ENCODE measurements at regions not wholly inside any gene's neighbourhood (a gene's known extent, or its start where the extent isn't known, plus 50 kb on each side); places are given as distances from the start of the nearest gene placed in this dataset.

DNA sequence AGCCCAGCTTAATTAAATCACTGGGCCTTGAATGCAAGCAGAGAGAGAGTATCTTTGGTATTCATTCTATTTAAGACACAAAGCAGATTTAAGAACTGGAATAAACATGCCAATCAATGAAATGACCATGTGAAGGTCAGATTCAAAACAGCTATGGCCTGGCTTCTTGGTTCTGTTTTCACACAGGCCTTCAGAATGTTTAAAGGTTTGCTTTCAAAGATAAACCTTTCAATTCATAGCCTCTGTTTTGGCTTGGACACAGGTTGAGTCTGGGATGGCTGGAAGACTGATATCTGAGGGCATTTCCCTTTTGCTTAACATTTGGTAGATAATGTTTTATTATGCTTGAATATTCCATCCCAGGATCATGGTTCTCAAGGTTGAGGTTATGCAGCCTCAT is 244.4 kb upstream of the KBTBD8 start:
- no peak for DNase-seq

DNA sequence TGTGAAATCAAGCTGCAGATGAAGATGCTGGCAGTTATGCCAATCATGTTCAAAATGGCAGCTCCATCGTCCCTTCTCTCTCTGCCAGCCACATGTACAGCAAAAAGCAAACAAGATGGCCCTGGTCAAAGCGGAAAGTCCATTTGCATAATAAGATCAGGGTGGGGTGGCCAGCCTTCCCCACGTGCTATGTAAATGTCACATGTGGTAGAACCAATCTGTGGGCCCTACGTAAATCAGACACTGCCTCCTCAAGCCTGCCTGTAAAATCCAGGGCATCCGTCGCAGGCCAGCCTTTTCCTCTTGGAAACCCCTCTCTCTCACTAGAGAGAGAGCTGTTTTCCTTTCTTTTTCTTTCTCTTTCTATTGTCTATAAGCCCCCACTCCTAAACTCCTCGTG is 243.5 kb upstream of the KBTBD8 start:
- DNase-seq: no peak

DNA sequence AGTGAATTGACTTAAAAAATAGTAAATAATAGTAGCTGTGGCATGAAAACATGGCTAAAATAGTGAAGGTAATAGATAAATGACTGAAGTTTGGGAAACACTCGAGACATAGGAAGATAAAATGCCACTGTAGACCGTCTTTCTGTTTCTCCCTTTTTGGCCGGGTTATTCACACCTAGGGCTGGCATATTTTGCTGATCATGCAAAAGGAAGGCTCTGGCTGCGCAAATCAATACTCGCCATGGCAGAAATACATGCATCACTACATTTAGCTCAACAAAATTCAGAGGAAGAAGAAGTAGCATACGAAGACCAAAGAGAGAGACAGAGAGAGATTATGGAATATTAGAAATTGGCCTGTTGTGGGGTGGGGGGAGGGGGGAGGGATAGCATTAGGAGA is 242.2 kb upstream of the KBTBD8 start:
- no peak for DNase-seq

- no peak for DNase-seq
Observed at GRCh38 chr3:66756468-66757036, 241.6 kb upstream of the KBTBD8 start.

DNA sequence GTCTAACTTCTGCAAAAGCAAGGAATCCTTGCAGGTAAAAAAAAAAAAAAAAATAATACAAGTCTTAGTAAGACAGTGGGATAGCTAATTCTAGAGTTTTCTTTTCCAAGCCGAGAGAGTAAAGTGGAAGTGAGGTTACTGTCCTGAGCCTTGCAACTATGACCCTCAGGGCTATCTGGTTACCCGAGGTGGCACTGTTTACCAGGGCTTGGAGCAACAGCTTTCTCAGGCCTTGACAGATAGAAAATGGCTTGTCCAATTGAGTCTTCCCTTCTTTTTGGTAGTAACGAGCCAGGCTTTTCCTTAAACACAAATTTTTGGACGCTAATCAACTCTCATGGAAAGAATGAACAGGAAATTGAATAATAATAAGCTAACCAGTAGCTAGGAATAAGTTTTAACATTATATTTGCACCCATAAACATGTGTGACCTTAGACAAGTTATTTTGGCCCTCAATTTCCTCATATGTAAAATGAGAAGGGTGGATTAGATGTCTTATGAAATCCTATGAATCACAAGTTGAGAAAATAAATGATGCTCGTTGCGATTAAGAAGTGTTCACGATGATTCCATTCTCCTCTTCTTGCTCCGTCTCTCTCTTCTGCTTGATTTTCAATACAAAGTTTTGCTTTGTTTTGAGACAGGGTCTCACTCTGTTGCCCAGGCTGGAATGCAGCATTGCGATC is 236.9 kb upstream of the KBTBD8 start:
- DNase-seq: no peak

- no peak for DNase-seq
Observed at GRCh38 chr3:66762916-66763693, 235.0 kb upstream of the KBTBD8 start.

DNA sequence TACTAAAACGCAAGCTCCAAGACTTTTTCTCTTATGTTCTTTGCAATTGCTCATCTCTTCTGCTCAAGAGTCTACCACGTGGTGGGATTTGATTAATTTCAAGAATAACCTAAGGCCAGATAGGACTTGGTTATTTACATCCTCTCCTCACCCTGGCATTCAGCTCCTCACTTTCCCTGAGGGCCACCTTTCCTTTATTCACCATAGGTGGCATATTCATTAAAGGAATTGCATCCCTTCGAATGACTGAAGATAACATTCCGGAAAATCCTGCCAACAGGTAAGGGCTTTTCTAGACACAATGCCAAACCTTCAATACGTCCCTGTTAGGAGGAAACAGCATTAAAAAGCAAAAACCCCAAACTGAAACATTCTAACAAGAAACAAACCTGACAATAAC is 220.0 kb upstream of the KBTBD8 start:
- no peak for DNase-seq

DNA sequence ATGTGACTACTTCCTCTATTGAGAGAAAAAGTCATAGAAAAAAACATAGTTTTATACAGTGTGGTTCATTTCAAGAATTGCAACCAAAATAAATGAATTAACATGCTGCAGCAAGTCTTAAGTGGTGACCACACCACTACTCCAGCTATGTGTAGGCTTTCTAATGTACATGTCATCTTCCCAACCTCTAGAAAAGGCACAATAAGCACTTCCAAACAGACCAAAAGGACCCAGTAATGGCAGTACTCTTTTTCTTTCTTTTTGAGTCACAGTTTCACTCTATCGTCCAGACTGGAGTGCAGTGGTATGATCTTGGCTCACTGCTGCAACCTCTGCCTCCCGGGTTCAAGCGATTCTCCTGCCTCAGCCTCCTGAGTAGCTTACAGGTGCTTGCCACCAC is 219.3 kb upstream of the KBTBD8 start:
- DNase-seq: no peak

DNA sequence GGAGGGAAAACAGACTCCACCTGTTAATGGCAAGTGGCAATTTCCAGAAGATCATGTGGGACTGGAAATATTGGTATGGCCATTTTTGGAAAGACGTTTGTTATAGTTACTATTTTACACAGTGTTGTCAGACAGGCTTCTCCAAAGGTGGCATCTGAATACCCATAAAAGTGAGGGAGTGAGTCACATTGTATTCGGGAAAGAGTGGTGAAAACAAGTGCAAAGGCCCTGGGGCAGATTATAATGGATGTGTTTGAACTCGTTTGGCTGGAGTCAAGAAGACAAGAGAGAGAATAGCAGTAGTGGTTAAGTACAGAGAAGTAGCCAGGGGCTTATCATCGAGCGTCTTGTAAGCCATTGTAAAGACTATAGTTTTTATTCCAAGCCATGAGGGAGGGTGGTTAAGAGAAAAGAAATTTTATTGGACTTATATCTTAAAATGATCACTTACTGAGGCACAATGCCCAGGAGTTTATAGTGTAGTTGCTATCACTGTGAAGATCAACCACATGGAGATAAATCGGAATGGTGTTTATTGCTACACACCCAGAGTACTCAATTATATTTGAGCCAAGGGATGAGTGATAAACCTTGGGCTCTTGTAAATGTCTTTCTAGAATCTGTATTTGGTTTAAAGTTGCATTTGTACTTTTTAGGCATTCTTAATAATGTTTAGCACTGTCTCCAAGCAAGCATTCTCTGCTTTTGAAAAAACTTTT is 212.8 kb upstream of the KBTBD8 start:
- DNase-seq: no peak

GRCh38 chr3:66789580-66790237 is 208.4 kb upstream of the KBTBD8 start:
- DNase-seq: no peak

- DNase-seq: no peak
Observed at GRCh38 chr3:66792086-66792485, 206.0 kb upstream of the KBTBD8 start.

DNA sequence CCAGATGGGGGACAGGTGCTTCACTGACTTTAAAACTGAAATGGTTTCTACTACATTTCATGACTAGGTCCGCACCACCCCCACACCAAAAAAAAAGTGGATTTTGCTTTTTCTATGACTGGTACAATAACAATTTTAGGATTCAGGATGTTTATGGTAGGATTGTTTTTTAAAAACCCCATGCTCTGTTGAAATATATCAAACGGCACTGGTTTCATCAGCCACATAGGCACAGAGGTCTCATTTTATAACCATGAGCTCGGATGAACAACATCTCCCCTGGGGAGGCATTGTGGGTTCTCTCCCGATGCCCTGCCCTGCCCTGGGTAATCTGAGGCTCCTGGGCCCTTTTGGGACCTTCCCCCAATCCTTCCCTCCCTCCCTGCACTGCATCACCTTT is 202.7 kb upstream of the KBTBD8 start:
- no peak for DNase-seq

DNA sequence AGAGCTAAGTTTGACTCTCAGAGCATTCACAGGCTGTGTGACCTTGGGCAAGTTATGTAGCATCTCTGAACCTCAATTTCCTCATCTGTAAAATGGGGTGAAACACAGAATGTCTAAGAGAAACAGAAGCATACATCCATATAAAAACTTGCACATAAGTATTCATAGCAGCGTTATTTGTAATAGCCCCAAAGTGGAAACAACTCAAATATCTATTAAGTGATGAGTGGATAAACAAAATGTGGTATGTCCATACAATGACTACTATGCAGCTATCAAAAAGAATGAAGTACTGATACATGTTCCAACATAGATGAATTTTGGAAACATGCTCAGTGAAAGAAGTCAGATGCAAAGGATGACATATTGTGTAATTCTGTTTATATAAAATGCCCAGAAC is 201.8 kb upstream of the KBTBD8 start:
- no peak for DNase-seq

- DNase-seq: no peak
Observed at GRCh38 chr3:66797889-66798560, 200.1 kb upstream of the KBTBD8 start.

DNA sequence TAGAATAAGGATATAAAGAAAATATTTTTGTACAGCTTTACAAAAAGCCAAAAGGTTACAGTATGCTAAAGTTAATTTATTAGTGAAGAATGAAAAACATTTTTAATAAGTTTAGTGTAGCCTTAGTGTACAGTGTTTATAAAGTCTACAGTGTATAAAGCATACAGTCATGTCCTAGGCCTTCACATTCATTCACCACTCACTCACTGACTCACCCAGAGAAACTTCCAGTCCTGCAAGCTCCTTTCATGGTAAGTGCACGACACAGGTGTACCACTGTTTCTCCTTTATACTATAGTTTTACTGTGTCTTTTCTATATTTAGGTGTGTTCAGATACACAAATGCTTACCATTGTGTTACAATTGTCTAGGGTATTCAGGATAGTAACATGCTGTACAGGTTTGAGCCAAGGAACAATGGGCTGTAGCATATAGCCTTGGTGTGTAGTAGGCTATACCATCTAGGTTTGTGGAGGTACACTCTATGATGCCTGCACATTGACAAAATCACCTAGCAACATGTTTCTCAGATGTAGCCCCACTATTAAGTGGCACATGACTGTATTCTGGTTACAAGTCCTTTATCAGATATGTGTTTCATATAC is 197.1 kb upstream of the KBTBD8 start:
- DNase-seq: no peak

- DNase-seq: no peak
Observed at GRCh38 chr3:66803206-66803605, 194.9 kb upstream of the KBTBD8 start.

DNA sequence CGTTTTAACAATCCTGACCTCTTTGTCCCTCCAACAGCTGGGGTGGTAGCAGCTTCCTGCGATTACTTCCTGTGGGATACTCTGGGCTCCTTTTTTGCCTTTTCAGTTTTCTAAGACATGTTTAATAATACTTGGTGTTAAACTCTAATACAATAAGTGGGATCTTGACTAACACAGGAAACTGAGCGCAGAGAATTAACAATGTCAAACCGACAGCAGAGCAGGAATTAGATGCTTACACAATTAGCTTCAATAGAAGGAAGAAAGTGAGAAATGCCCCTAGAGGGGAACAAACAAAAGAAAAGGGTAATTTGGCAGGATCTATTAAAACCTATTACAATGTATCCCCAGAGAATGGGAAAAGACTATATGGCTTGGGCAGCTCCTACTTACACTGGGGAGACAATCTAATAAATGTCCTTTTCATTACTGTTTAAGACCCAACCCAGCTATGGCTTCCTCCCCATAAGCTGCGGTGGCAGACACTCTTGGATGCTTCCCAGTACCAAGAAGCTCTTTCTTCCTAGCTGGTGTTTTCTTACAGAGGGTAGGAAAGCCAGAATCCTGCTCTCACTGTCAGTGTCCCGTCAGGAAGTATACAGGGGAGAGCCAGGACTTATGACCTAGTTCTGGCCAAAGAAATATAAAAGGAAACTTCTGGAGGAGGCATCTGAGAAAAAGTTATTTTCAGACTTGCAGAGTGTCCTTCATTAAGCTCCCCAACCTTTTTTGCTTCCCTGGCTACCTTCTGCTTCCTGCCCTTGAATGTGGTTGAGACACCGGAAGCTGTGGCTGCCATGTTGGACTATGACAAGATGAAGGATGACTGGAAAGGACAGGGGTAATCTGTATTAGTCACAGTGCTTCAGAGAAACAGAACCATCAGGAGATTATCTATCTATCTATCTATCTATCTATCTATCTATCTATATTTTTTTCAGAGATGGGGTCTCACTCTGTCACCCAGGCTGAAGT is 194.1 kb upstream of the KBTBD8 start:
- no peak for DNase-seq

DNA sequence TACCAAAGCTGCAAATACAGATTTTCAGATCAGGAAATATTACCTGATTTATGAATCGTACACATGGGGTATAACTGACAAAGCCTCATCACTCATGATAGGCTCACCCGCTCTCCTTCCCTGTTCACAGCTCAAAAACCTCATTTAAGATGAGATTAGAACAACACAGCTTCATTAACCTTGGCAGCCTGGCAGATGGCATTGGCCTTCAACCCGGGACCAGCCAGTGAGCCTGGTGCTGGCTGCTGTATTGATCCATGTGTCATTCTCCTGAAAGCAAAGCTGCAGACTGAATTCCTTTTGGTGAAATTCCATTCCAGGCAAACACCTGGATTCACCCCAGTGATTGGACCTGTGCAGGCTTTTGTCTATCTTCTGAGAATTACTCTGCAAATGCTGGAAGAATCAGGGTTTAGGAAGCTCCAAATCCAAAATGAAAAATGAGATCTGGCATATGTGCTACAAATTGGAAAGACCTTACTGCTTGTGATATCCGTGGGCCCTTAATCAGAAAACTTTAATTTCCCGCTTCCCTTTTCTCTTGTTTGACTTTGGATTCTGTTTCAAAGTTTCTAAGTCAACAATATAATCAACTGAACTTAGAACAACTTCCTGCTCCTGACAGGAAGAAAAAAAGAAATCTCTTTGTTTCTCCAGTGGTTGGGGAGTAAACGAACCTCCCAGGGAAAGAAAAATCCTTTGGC is 189.1 kb upstream of the KBTBD8 start:
- no peak for DNase-seq

DNA sequence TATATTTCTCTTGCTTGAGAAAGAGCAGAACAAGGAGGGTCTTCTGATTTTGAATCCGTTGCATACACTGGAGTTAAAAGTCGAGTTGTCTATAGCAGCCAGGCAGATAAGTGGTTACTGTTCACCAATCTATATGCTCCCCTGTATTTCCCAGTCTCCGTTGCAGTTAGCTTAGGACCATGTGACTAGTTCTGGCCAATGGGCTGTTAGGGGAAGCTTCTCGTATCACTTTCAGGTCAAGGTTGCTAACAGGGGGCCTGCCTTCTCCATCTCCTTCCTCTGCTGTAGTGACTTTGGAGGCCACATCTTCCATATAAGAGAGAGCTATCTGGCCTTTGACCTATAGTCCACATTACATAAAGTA is 188.5 kb upstream of the KBTBD8 start:
- DNase-seq: no peak

GRCh38 chr3:66812136-66812535 is 186.0 kb upstream of the KBTBD8 start:
- no peak for DNase-seq

Data from GF-D8 (cell line).